Stimulated activated CD4-positive, alpha-beta T cell treated with anti-CD3 and anti-CD28 coated beads, Interleukin-12 subunit alpha, Interleukin-12 subunit beta, amount 100 ng/mL, for 24 hours (primary cell): ENCODE measurements at regions not wholly inside any gene's neighbourhood (a gene's known extent, or its start where the extent isn't known, plus 50 kb on each side); places are given as distances from the start of the nearest gene placed in this dataset.

ENCODE experiments used
- DNase-seq, 2 experiments: peaks; one replicate each; pipeline ENCODE4 v3.0.0-alpha.2; 2020; ENCODE audit warnings: low read depth in 2 of 2

GRCh38 chr20:43306837-43307236 lies 117.1 kb upstream of the PTPRT start:
- DNase-seq = no peak

DNA sequence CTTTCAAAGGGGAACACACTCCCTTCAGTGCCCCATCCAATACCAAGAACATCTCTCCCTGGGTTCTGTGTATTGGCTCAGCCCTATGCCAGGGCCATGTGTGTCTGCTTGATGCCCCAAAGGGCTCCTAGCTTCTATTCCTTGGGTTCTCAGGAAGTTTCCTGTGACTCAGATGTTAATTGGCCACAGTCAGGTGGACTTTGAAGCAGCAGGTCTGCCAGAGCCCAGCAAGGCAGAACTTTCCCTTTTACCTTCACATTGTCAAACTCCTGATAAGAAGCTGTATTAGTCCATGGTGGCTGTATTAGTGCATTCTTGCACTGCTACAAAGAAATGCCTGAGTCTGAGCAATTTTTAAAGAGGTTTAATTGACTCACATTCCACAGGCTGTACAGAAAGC lies 116.0 kb upstream of the PTPRT start:
- DNase-seq = no peak

DNA sequence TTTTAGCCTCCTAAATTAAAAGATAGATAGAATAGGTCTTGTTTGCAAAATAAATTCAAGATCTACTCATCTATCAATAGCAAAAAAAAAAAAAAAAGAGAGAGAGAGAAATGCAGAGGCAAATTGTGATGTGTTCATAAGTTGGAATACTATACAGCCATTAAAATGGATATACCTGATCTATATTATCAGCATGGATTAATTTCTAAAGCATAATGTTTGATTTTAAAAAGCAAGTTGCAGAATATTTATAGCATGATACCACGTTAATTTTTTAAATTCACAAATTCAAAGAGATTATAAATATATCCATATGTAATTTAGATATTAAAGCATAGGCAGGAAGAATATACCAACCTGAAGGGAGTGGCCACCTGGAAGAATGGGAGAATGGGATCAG lies 114.9 kb upstream of the PTPRT start:
- no peak for DNase-seq

DNA sequence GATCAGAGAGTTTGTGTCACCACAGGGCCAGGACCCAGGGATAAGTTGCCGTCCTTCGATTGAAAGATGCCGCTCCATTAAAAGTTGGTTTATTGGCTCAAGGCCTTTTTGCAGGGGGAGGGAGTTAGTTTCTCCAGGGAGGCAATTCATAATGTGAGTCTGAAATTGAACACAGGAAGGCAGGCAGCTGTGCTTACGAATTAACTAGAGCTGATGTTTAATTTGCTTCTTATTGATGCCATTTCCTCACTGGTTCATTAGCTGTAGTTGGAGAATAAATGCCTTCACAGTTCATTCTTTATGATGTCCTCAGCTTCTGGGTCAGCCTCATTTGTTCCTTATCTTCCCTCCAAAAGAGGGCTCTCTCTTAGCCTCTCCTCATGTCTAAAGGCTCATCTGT lies 113.2 kb upstream of the PTPRT start:
- no peak for DNase-seq

DNA sequence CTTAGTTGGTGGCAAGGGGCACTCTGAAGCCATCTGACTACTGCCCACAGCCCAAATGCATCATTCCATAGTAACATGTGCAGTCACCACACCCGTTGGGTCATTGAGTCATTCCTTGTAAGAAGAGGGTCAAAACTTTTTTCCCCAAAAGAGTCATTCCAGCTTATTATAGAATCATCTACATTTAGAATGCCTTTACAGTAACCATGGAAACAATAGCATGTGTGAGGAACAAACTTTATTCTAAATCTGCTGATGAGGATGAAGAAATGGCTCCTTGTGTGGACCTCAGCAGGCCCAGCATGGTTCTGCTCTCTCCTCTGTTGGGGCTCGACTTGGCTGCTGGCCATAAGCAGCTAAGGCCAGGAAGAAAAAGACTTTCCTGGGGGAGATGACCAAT lies 111.2 kb upstream of the PTPRT start:
- DNase-seq = no peak

- no peak for DNase-seq
Measured at GRCh38 chr20:43295781-43296180, 106.1 kb upstream of the PTPRT start.

DNA sequence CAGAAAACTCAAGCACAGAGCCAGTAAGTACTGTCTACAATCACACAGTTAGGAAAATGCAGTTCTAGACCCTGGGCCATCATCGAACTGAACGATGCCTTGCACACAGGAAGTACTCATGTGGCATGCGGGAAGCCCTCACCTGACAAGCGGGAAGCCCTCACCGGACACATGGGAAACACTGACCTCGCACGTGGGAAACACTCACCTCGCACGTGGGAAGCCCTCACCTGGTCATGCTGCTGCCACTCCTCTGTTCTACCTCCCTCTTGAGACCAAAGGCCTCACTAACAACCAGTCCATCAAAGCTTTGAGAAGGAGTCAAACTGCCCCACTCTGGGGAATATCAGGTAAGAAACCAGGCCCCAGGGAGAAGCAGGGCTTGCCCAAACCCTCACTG lies 105.6 kb upstream of the PTPRT start:
- DNase-seq = no peak

DNA sequence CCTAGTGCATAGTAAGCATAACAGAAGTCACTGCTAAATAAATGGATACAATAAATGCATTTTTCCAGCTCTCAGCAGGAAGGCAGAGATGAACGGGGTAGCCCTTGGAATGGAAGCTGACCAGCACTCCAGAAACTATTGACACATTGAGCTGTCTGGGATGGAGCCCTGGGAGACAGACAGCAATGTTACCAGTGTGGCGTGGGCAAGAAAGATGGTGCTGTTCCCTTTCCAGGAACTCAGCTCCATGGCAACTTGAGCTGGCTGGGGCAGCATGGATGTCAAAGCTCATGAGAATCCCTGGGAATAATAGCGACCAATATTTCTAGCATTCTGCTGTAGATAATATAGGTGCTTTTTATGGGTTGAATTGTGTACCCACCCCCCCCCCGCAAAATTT lies 104.3 kb upstream of the PTPRT start:
- no peak for DNase-seq

DNA sequence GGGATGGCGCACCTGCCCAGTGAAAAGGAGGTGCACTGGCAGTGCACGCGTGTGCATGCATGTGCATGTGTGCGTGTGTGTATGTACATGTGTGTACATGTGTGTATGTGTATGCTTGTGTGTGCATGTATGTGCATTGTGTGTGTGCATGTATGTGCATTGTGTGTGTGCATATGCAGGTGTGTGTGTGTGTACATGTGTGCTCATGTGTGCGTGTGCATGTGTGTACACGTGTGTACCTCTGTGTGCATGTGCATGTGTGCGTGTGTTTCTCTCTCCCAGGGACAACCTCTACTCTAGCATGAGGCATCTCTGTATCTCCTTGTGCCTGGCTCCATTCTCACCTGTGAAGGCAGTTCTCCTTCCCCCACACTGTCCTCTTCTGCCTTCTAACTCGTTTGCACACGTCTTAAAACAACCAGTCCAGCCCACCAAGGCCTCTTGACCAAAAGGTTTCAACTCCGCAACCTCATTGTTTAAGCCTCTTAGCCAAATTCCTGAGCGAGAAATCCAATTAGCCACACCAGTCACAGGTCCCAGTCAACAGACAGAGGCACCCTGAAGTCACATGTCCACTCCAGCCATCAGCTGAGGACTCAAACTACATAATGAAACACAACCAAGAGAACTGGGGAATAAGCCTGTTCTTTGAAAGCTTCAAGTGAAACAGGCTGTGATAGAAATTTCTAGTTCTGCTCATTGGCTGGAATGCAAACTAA lies 103.5 kb upstream of the PTPRT start:
- no peak for DNase-seq

- no peak for DNase-seq
Measured at GRCh38 chr20:43292222-43292621, 102.5 kb upstream of the PTPRT start.

DNA sequence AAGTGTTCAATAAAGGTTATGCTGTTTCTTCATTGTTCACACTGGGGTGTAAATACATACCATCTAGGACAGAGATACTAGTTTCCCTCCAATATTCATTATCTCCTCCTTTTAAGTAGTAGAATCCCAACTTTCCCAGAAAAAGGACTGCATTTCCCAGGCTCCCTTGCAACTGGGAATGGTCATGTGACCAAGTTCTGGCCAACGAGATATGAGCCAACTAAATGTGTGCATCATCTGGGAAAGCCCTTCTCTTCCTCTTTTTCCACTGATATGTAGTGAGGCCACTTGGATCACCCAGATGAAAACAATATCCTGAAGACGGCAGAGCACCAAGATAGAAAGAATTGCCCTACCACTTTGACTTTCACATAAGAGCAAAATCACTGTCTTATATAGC lies 97.9 kb upstream of the PTPRT start:
- DNase-seq = no peak

- DNase-seq = no peak
Measured at GRCh38 chr20:43285170-43285569, 95.5 kb upstream of the PTPRT start.

- no peak for DNase-seq
Measured at GRCh38 chr20:43284486-43284885, 94.8 kb upstream of the PTPRT start.

GRCh38 chr20:43283126-43283525 lies 93.4 kb upstream of the PTPRT start:
- DNase-seq = no peak

DNA sequence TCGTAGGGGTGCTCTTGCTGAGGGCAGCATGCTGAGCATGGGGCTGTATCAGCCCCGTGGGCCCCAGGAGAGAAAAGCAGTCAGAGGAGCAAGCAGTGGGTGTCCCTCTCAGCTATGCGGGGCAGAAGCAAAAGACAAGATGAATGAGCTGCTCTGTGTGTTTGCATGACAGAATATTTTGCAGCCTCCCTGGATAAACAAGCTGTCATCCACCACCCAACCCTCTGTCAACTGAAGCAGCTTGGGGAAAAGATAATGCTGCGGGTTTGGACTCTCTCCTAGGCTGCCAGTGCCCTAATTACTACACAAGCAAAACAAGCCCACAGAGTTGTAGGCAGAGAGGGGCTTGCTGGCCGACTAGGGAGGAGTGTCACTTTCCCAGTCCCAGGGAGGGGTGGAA lies 82.3 kb upstream of the PTPRT start:
- no peak for DNase-seq

DNA sequence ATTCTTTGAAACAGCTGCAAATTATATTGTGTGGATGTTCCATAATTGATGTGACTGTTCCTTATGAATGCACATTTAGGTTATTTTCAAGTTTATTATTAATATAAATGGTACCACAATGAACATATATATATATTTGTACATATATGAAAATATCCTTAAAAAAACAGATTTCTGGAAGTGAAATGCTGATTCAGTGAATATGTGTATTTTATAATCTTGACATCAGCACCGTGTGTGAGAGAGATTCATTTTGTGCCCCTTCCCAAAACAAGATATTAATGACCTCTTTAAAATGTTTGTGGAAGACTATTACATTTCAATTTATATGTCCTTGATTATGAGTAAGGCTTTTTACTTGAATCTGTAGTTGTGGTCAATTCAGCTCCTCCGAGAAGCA lies 75.7 kb upstream of the PTPRT start:
- no peak for DNase-seq

GRCh38 chr20:43263226-43263625 lies 73.5 kb upstream of the PTPRT start:
- no peak for DNase-seq

DNA sequence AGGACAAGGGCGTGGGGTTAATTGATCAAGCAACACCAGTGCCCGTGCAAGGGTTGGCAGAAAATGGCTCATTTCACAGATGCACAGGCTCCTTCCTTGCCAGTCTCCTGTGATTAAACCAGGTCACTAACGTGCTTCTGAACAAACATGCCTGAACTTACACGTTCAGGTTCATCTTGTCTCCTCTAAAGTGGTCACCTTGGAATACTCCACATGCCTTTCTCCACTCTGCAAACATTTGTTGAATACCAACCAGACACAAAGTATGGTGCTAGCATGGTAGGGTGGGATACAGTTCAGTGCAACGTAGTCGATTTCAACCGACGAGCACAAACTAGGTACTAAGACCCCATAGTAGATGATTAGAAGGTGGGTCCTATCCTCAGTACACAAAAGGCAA lies 72.6 kb upstream of the PTPRT start:
- no peak for DNase-seq

- no peak for DNase-seq
Measured at GRCh38 chr20:43255877-43256276, 66.2 kb upstream of the PTPRT start.

DNA sequence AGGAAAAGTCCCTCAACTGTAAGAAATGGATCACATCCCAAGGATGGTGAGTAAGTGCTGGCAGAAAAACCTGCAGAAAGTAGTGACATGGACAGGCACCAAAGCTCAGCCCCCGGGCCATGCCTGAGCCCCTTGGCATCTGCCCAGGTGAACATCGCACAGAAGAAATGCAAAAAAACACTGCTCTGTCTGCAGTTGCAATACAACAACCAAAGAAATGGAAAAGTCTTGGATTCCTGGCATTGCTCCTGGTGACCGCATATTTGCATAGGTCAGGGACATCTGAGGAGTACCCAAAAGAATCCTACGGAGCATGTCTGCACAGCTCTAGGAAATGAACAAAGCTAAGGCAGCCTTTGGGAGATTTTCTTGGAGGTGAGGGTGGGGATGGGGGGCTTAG lies 63.1 kb upstream of the PTPRT start:
- DNase-seq = no peak

GRCh38 chr20:43248341-43248740 lies 58.6 kb upstream of the PTPRT start:
- no peak for DNase-seq

- no peak for DNase-seq
Measured at GRCh38 chr20:43247361-43247760, 57.7 kb upstream of the PTPRT start.

GRCh38 chr20:43244647-43245046 lies 54.9 kb upstream of the PTPRT start:
- DNase-seq = no peak

DNA sequence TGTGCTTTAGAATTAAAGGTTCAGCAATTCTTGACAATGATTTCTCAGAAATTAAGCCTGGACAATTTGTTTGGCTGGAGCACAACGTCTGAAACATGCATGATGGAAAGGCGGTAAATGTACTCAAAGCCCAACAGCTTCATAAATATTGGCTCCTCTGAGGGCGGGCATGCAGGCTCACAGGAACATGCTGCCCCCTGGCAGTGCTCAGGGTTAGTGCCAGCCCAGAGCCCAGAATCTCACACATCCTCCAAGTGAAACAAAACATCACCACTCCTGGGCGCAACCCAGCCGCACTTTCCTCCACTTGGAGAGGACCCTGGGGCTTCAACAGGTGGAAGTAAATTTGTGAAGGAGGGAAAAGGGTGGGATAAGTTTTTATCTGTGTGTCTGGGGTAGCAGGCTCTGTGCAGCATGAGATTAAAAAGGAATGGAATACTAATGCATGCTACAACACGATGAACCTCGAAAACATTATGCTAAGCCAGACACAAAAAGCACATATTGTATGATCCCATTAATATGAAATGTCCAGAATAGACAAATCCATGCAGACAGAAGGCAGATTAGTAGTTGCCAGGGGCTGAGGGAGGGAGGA lies 54.1 kb upstream of the PTPRT start:
- no peak for DNase-seq
